ENCODE measurements at regions not wholly inside any gene's neighbourhood (a gene's known extent, or its start where the extent isn't known, plus 50 kb on each side); places are given as distances from the start of the nearest gene placed in this dataset.

DNA sequence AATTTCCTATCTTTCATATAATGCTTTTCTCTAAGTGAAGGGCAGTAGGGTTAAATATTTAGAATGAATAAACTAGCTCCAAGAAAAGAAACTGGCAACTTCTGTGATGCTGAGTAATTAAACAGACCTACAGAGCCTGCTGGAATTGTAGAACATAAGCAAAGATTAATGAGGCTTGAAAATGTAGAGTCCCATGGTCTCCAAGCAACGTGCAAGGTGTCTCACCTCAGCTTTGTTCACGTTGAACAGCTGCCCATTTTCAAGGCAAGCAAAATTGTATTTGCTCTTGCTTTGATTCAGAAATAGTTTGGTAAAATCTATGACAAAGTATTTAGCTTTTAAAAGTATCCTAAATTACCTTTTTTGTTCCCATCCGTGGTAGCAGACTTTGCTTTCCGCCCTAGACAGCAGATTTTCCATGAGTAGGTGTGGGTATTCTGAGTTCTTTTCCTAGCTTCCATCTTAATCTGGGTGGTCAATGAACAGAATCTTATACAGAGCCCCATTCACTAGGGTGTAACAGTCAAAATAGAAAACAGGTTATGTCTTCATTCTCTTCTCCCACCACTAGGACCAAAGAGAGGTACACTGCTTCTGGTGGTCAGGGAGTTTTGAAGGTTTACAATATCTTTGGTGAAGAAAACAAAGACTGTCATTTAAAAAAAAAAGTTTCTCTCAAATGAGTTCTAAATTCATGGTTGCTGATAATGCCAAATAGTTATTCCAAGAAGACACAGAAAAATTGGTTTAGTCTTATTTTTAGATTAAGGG, 52.1 kb upstream of the TYRP1 start:
- Histone ChIP-seq H3K27ac (ENCODE audit: insufficient read depth in 1 of 2, low read depth in 1 of 2, low read length in 2 of 2, poor library complexity in 1 of 2, severe bottlenecking in 2 of 2) (no peak overlapping the region), H3K9me3 (ENCODE audit: control extremely low read depth in 1 of 5, control insufficient read depth in 4 of 5, insufficient read depth in 2 of 5, low read depth in 1 of 5, low read length in 4 of 5) (no peaks in the 10 kb centered on the region), H3K27me3 (replicated peaks in 2 of 5; ENCODE audit: control insufficient read depth in 4 of 5, insufficient read depth in 5 of 5, low read length in 4 of 5) (no peaks in the 10 kb centered on the region), H3K4me1 (ENCODE audit: control extremely low read depth in 1 of 4, control insufficient read depth in 4 of 4, insufficient read depth in 4 of 4, low read length in 3 of 4) (no peaks in the 10 kb centered on the region), H3K4me3 (ENCODE audit: control insufficient read depth in 1 of 7, extremely low read depth in 1 of 7, insufficient read depth in 4 of 7, low read depth in 2 of 7, low read length in 6 of 7) (no peak overlapping the region), H3K36me3 (ENCODE audit: control insufficient read depth in 4 of 4, insufficient read depth in 4 of 4, low read length in 3 of 4) (no peaks in the 10 kb centered on the region)
- POLR2A ChIA-PET: interaction anchor here (0.6 kb wide), 1 partner anchor 654 kb away, joined by 3 read pairs; no protein-coding TSS in a partner anchor
- no peak for DNase-seq
- CTCF ChIA-PET: interaction anchor here (2.0 kb wide), 1 partner anchor 10 kb away, joined by 7 read pairs; no protein-coding TSS in a partner anchor
- 80% methylated on average over 4 of the region's 4 CpGs for WGBS (ENCODE audit: insufficient coverage)
